NCI-H2107 (cell line): ENCODE measurements at regions not wholly inside any gene's neighbourhood (a gene's known extent, or its start where the extent isn't known, plus 50 kb on each side); places are given as distances from the start of the nearest gene placed in this dataset.
"Not testable (repeated sequence)": the region's sequence is repeated elsewhere in the genome, so short reads cannot be mapped to it uniquely, and the experiment has no call there.

Experiments
- DNase-seq: peaks from one replicate; lab custom pipeline; 2025; lab: John Stamatoyannopoulos, UW

DNA sequence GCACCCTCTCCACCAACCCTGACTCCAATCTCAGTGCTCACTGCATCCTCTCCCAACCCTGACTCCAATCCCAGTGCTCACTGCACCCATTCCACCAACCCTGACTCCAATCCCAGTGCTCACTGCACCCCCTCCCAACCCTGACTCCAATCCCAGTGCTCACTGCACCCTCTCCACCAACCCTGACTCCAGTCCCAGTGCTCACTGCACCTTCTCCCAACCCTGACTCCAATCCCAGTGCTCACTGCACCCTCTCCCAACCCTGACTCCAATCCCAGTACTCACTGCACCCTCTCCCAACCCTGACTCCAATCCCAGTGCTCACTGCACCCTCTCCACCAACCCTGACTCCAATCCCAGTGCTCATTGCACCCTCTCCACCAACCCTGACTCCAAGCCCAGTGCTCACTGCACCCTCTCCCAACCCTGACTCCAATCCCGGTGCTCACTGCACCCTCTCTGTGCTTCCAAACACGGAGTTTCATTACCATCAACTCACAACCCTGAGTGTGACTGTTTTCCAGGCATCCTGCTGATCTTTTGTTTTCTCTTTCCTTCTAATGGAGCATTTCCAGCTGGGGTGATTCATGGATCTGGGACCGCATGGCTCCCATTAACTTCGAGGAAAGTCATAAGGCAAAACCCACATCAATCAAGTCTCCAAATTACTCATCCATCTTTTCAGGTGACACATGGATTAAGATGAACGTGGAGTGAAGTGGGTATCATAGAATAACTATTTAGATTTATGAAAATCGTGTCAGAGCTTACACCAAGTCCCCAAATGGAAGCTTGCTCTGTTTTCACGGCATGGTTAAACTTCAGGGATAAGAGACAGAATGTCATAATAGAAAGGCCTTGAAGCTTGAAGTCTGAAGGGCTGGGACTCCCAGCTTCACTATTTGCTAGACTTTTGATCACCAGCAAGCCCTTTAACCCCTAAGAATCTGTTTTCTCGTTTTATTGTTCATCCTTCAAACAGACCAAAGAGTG lies 135.3 kb upstream of the ZNF618 start:
- DNase-seq, result not testable (repeated sequence)

DNA sequence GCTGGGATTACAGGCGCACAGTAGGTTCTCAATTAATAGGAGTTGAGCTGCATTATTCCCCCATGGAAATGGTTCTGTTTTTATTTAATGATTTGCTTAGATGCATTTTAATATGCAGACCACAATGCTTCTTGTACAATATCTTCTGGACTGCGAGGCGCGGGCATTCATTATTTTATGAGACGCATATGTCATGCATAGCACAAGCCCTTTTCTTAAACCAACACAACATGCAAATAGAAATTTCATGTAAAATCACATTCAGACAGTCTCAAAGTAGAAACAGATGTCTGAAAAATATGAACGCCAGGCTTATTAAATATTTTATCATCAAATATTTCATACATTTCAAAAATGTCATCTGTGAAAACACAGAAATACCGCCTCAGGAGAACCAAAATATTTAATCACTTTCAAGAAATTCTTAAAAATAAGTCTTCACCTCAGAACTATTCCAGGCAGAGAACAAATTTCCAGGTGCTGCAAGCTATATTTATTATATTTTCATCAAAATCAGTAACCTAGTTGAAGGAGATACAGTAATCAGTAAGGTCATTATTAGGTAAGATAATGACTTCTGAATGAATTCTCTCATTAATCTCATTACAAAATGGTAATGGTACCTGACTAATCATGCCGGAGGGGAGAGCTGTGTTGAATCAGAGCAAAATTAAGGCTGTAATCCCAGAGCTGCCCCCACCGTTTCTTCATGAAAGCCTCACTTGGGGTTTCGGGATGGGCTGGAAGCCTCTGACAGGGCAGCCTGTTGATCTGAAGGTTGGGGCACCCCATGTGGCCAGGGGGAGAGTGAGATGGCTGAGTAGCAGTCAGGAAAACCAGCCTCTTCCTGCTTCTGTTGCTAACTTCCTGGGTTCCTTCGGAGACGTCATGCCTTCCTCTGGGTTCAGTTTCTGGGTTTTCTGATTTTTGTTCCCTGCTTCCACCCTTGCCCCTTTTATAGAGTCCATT lies 133.9 kb upstream of the ZNF618 start:
- no peak for DNase-seq

DNA sequence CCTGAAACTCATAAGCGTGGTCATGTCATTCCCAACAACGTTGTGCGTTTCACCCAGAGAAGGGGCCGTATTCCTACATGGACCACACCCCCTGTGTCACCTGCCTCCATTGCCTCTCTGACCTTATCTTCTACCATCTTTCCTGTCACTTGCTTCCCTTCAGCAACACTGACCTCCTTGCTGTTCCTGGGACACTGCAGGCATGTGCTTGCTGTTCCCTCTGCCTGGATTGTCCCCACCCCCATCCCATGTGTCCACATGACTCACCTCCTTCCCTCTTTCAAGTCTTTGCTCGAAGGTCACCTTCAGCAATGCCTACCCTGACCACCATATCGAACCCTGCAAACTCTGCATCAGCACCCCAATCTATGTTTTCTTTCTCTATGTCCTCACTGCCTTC lies 133.2 kb upstream of the ZNF618 start:
- DNase-seq, result no peak

DNA sequence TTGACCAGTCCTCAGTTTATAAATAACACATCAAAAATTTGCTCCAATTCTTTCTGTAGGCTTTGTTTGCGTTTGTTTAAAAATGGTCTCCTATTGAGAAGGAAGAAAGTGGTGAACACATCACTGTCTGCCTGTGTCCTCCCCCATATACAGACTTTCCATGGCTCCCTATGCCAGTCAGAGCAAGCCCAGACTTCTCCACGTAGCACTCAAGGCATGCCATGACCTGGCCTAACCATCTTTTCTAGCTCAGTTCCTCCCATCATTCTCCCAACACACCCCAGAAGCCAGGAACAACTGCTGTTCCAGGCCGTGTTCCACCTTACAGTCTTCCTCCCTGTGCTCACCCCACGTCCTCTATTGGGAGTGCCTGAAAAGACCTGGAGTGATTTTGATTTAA lies 129.6 kb upstream of the ZNF618 start:
- DNase-seq, result no peak

DNA sequence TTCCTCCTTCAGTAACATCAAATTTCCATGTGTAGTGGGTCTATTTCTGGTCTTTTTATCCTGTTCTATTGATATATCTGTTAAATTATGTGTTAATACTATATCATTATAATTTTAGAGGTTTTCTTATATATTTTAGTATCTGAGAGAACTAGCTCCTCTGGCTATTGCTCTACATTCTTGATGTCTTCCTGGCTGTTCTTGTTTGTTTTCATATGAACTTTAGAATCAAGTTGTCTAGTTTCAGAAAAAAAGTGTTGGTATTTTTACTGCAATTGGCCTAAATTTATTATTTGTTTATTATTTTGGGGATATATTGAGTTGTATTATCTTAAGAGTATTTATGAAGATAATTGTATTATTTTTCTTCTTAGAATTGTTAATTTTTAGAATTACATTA lies 128.0 kb upstream of the ZNF618 start:
- DNase-seq, result no peak

DNA sequence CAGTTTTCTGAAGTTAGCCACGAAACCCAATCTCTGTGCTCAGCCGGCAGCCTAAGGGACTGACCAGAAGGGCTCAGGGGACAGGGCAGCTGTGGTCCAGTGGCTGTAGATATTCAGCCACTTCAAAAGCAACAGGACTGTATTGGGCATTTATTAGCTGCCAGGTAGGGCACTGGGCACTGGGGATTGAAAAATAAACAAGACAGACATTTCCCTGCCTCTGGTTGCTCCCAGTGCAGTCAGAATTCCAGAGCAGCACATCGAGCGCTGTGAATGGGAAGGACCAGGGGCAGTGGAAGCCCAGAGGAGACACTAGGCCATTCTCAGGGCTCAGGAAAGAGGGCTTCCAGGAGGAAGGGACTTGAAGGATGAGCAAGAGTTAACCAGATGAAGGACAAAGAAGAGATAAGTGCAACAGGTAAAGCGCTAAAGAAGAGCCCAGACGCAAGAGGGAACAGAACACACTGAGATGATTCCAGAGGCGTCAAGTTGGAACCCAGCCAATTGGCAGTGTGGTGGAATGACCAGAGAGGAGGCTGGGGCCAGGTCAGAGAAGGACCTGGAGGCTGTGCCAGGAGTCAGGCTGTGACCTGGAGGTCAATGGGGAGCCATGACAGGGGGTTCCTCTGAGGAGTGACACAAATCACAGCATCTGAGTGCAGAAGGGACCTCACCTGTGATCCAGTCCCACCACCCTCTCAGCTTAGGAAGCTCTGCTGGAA lies 122.5 kb upstream of the ZNF618 start:
- no peak for DNase-seq

DNA sequence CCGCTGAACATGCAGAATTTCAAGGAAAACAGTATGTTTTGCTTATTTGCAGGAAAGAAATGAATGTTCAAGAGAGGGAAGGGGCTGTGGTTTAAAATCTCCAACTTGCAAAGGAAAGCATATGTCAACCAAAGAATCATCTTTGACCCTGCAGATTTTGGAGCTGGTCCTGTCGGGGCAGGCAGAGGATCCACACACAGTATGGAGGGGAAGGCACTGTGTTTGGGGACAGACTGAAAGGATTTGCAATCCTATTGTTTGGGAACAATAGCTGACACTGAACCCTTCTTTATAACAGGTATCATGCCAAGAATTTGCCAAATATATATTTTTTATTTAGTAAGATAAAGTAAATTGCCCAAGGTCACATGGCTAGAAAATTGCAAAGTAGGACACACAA lies 121.4 kb upstream of the ZNF618 start:
- no peak for DNase-seq

DNA sequence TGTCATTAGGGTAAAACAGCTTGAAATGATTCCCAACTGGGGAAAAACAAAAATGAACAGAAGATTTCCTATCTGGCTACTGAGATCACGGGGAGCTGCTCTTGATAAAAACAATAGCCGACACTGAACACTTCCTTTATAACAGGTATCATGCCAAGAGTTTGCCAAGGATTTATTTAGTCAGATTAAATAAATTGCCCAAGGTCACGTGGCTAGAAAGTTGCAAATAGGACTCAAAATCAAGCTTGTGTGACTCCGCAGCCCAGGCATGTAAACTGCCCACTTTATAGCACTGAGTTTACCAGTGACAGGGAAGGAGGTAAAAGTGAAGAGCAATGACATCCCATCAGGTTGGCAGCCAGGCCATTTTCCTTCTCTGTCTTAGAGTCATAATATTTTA lies 120.7 kb upstream of the ZNF618 start:
- no peak for DNase-seq

DNA sequence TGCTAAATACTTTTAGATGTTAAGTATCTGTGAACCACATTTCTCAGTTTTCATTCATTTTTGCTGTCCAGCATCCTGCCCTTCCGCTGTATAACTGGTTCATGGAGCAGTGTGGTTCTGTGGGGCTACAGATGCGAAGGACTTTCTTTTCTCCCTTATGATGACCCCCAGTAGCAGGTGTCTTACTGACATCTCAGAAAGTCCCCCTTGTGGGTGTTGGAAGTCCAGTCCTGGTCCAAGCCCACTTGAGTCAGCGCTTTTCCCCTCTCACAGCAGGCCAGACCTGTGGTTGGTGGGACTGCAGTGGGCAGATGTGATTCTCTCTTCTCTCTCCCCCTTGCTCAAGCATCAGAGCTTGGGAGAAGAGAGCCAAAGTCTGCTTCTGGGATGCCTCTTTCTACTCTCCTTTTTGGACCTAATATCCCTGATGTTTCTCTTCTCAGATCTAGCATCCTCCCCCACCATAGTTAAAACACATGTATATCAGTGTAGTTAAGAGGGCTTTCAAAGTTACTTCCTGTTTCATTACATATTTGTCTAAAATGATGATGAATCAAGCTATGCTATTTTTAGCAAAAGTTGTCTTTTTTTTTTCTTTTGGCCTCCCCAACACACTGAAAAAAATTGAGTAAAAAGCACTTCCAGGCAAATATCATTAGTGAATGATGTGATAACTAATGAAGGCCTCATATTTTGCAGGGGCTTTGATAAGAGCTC lies 119.5 kb upstream of the ZNF618 start:
- DNase-seq, result no peak

DNA sequence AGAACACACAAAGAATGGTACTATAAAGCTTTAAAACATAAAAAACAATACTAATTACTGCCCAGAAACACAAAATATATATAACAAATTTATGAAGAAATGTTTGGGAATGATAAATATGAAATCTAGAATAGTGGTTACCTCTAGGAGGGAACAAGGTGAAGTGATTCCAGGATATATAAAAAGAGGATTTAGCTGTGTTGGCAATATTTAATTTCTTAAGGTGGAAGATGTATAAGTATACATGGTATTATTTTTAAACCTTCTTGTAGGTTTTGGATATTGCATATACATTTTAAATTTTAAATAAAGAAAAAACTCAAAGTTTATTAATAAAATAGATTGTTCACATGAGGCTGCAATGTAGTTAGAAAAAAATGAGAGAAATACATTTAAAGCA lies 112.7 kb upstream of the ZNF618 start:
- DNase-seq, result no peak

DNA sequence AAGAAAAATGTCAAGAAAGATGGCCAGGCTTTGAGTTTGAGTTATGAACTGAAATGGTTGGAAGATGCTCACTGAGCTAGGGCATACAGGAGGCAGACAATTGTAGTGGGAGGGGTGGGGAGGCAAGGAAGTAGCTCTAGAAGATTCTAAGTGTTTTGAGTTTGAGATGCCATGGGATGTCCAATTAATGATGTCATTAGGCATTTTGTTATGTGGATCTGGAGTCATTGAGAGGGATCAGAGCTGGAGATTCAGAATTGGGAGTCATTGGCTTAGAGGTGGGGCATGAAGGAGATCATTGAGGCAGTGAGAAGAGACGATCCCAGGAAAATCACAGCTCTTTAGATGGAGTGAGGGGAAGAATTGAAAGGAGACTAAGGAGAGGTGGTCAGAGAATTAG lies 111.5 kb upstream of the ZNF618 start:
- DNase-seq, result no peak

DNA sequence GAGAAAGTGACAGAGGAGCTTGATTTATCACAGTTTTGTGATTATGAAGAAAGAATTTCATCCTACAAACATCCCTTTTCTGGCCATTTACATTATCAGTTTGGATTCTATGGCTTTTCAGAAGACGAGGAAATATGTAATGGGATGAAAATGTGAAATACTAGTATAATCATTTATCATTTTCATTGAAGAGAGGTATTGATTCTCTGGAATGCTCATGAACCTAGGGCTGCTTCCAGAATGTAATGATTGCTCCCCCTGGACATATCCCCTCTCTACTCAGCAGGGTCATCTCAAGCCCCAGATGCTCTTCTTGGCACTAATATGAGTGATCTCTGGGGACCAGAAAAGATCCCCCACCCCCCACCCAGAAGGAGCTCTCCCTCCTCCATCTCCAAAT lies 106.7 kb upstream of the ZNF618 start:
- DNase-seq, result no peak

DNA sequence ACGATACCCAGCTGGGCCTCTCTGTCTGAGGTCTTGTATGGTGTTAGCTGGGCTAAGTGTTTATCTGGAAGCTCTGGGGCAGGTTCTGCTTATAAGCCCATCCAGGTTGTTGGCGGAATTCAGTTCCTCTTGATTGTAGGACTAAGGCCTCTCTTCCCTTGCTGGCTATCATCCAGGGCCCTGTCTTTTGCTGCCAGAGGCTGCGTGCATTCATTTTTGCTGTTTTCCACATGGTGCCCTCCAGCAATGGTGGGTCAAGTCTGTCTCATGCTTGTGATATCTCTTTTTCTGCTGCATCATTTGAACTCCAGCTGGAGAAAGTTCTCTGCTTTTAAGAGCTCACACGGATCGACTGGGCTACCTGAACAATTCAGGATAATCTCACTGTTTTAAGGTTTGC lies 105.7 kb upstream of the ZNF618 start:
- no peak for DNase-seq

DNA sequence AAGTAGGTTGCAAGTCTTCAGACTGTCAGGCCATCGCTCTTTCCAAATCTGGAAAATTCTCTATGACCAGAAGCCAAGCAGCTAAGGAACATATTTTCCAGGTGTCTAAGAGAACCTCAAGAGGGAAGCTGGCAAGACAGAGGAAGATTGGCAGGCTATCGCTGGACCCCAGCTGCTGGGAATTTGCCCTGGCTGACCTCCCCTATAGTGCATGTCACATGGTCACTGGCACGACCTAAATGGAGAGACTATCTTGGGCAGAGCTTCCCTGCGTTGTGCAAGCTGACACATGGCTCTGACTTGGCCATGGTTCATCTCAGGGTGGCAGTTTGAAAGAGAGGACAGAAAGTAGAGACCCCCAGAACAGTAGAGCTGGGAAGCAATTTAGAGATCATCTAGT lies 104.9 kb upstream of the ZNF618 start:
- DNase-seq, result no peak

DNA sequence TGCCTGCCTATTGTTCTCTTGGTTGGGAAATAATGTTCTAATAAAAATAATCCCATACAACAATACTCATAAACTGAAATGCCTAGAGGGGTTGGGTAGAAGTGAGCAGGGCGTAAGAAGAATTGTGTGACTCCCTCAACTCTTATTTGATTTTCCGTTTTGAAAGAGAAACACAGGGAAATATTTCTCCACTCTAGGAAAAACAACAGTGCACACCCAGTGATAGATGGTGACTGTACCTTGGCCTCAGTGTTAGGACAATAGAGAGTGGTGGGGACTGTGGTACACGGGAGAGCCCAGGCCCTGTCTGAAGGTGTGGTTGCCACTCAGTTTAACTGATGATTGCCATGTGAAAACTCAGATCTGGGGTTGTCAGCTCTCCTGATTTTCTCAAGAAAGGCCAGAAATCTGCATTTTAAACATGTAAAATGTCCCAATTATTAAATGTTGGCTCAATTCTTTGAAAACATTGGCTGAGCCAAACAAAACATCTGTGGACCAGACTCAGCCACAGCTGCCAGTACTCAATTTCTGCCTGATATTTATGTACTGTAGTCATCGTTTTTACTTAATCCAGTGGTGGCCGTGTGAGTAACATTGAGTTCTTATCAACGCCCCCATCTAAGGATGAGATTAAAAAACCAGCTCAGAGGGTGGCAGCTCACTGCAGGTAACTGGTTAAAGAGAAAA lies 103.8 kb upstream of the ZNF618 start:
- no peak for DNase-seq

DNA sequence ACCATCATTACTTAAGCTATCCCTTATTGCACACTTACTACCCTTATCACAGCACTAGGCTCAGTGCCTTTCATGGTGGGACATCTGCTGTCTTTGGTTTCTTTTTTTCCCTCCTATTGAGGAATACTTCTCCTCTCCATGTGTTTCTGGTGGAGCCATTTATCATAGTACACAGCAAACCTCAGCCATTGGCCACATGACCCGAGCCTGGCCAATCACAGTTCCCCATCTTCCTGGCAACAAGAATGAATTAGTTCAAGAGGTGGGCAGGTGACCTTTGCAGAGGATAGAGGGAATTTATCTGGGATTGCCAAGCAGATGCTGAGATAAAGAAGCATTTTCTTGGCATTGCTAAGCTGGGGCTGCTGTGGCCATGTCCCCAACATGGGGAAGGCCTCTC lies 101.1 kb upstream of the ZNF618 start:
- DNase-seq, result no peak

DNA sequence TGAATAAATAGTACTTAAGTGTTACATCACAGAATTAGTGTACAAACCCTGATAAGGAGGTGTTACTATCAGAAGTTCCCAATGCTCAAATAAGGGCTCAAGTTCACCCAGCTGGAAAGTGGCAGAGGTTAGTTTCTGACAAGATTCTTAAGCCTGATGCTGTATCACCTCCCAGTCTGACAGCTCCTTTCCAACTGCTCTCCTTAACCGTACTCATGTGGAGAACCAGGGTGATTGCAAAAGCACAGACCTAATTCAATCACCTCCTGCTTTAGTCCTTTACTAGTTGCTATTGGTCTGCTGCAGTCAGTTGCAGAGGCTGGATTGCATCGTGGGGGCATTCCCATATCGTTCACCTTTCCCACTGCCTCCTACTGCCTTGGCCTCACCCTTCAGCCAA lies 100.4 kb upstream of the ZNF618 start:
- no peak for DNase-seq

DNA sequence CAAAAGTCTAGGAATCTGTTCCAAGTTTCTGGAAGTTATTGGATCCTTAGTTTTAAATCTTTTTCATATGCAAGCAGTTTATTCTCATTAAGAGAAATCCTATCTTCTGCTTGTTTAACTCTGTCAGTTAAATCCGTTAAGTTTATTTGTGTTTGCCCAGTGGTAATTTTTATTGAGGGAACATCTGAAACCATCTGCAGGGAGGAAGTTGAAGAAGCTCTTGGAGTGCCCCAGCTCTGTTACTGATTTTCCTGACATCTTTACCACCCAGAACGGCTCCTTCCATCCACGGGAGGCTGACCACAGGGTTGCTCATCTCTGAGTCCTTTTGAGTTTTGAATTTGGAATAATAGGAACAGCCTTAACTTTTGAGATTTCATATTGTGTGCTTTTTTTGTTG lies 99.9 kb upstream of the ZNF618 start:
- DNase-seq, result no peak

DNA sequence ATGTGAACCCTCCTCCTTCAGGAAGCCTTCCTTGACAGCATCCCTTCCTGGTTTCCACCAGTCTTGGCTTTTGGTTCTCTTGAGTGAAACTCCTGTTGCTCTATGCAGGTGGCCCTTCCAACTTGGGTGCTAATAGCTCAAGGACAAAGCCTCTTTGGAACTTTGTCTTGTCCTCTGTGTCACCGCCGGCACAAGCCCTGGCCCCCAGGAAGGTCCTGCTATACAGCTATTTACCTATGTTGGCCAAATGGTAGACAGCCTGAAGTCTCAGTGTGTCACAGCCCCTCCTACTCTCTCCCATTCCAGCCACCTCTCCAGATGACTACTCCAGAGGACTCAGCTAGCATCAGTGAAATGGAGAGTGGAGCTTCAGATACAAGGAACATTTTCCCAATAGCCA lies 94.7 kb upstream of the ZNF618 start:
- no peak for DNase-seq

DNA sequence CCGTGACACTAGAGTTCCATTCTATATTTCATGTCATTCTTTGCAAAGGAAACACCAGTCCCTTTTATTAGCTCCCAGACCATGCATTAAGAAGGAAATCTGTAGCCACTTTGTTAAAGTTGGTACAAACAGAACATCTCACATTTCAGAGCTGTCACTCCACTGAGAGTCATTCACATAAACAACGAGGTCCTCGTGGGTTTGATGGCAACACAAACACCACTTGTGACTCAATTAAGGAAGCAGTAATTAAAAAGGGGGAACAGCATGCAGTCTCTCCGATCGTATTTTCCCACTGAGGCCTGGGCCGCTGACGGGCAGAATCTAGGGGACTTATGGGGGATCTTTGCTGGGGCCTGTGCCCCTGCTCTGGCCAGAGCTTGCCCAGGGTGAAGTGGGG lies 94.2 kb upstream of the ZNF618 start:
- DNase-seq, result no peak

DNA sequence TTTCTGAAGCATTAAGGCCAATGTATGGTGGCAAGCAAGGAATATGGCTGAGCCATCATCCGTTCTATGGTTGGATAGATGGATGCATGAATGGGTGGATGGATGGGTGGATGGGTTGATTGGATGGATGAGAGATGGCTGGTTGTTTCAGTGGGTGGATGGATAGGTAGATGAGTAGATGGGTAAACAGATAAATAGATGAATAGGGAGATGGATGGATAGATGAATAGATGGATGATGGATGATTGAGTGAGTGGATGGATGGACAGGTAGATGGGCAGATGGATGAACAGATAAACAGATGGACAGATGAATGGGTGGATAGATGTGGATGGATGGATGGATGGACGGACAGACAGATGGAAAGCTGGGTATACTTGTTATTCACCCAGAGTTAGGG lies 92.6 kb upstream of the ZNF618 start:
- no peak for DNase-seq
